Jurkat, Clone E6-1 (cell line): ENCODE measurements at regions not wholly inside any gene's neighbourhood (a gene's known extent, or its start where the extent isn't known, plus 50 kb on each side); places are given as distances from the start of the nearest gene placed in this dataset.

Experiments
- DNase-seq: peaks from one replicate; pipeline ENCODE4 v3.0.0-alpha.2; 2011; ENCODE audit warnings: low read depth, low spot score
- H3K4me3 ChIP-seq: 2 replicates; pipeline ENCODE4 v1.5.1; 2011; ENCODE audit warnings: mild to moderate bottlenecking, low read length, control low read depth, moderate library complexity

DNA sequence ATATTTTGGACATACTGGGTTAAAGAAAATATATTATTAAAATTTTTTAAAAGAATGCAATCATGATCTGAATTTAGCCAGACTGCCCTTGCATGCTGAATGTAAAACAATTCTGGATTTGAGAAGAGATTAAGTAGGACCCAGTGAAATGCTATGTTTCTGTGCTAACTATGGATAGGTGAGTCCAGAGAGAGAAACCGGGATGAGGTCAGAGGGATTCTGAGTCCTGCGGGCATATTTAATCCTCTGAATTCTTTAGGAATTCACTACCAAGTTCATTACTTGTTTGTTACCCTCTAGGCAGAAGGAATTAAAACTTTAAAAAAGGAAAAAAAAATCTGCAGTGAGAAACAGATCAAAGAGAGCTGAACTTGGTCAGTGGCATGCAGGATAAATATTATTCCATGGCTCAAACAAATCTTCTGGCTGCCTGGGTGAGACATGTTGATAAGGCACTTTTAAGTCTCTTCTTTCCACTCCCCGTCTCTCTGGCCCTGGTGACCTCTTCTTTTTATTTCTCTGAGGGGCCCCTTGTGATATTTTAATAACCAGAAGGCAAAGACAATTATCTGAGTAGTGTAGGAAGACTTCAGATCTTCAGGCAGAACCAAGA lies 50.2 kb upstream of the LYZL1 start:
- H3K4me3 ChIP-seq: no peak overlapping the region
- no peak for DNase-seq
